H1 (cell line): ENCODE measurements at regions not wholly inside any gene's neighbourhood (a gene's known extent, or its start where the extent isn't known, plus 50 kb on each side); places are given as distances from the start of the nearest gene placed in this dataset.

ENCODE experiments used
- CTCF ChIA-PET: fragments of 300-600 bp; sonication (Branson Sonifier 250); formaldehyde crosslinking; loops from one replicate; lab custom pipeline; 2021; ENCODE audit not compliant: partially characterized antibody; lab: Charles Lee
- POLR2A ChIA-PET: fragments of 300-600 bp; sonication (Branson Sonifier 250); formaldehyde crosslinking; loops from one replicate; lab custom pipeline; 2021; ENCODE audit warnings: inconsistent platforms; ENCODE audit not compliant: partially characterized antibody; lab: Charles Lee
- DNase-seq, 2 experiments: peaks; one replicate each; pipeline versions ENCODE4 v3.0.0 to v3.0.0-alpha.2; 2010 to 2022; ENCODE audit warnings: low spot score in 2 of 2, low read depth in 1 of 2, mixed read lengths in 1 of 2
- FAIRE-seq: peaks from 2 replicates; lab custom pipeline; 2011; peaks lifted over from hg19 to GRCh38; lab: Jason Lieb, UNC
- H2AFZ ChIP-seq: 2 replicates; pipeline ENCODE4 v1.8.1; 2012; ENCODE audit warnings: low read length, inconsistent platforms
- H2AK5ac ChIP-seq: 2 replicates; pipeline ENCODE4 v1.6.1; 2013; ENCODE audit warnings: low read depth, low read length
- H2BK120ac ChIP-seq: replicated peaks from 2 replicates; pipeline ENCODE3; 2013; ENCODE audit warnings: low read depth, low read length, inconsistent platforms
- H2BK12ac ChIP-seq: 2 replicates; pipeline ENCODE4 v1.6.1; 2013; ENCODE audit warnings: low read depth, low read length
- H2BK15ac ChIP-seq: 2 replicates; pipeline ENCODE4 v1.6.1; 2013; ENCODE audit warnings: low read length
- H2BK20ac ChIP-seq: 2 replicates; pipeline ENCODE4 v1.6.1; 2013; ENCODE audit warnings: low read length
- H2BK5ac ChIP-seq: 2 replicates; pipeline ENCODE4 v1.6.1; 2013; ENCODE audit warnings: low read depth, low read length
- H3K14ac ChIP-seq: 2 replicates; pipeline ENCODE4 v1.6.1; 2013; ENCODE audit warnings: inconsistent platforms; ENCODE audit not compliant: insufficient read length
- H3K18ac ChIP-seq: 2 replicates; pipeline ENCODE4 v1.6.1; 2013; ENCODE audit warnings: low read length; ENCODE audit errors: extremely low read depth
- H3K23ac ChIP-seq: 2 replicates; pipeline ENCODE4 v1.6.1; 2013; ENCODE audit warnings: inconsistent platforms; ENCODE audit not compliant: insufficient read length
- H3K23me2 ChIP-seq: 2 replicates; pipeline ENCODE4 v1.6.1; 2013; ENCODE audit warnings: low read depth, low read length
- H3K27ac ChIP-seq: 2 replicates; pipeline ENCODE4 v1.6.1; 2011; ENCODE audit warnings: low read depth, low read length, inconsistent platforms
- H3K27me3 ChIP-seq, 4 experiments: replicated peaks in 1 of 4; 1 replicate in 1 of 4; 2 replicates in 3 of 4; pipeline versions ENCODE4 v1.6.1 to v1.8.1; 2011 to 2013; ENCODE audit warnings: low read length in 3 of 4, mild to moderate bottlenecking in 3 of 4, inconsistent platforms in 2 of 4, mixed read lengths in 2 of 4, moderate library complexity in 1 of 4; ENCODE audit not compliant: control insufficient read depth in 3 of 4, insufficient read depth in 3 of 4; ENCODE audit errors: extremely low read depth in 1 of 4
- H3K36me3 ChIP-seq, 4 experiments: 2 replicates each; pipeline versions ENCODE4 v1.6.1 to v1.8.1; 2011 to 2013; ENCODE audit warnings: mild to moderate bottlenecking in 4 of 4, low read length in 3 of 4, moderate library complexity in 2 of 4, control low read depth in 1 of 4, inconsistent platforms in 1 of 4; ENCODE audit not compliant: insufficient read depth in 4 of 4, control insufficient read depth in 2 of 4
- H3K4ac ChIP-seq: replicated peaks from 2 replicates; pipeline ENCODE3; 2013; ENCODE audit warnings: low read length, low read depth, mixed read lengths, inconsistent platforms; ENCODE audit not compliant: insufficient read length
- H3K4me1 ChIP-seq, 4 experiments: replicated peaks in 1 of 4; 1 replicate in 1 of 4; 2 replicates in 3 of 4; pipeline versions ENCODE4 v1.6.1 to v1.8.1; 2011 to 2013; ENCODE audit warnings: low read length in 3 of 4, inconsistent platforms in 2 of 4, mixed read lengths in 1 of 4; ENCODE audit not compliant: insufficient read depth in 4 of 4, control insufficient read depth in 3 of 4
- H3K4me2 ChIP-seq, 2 experiments: 2 replicates each; pipeline versions ENCODE4 v1.6.1 to v1.8.1; 2011 to 2013; ENCODE audit warnings: low read depth in 2 of 2, low read length in 2 of 2, control low read depth in 1 of 2, inconsistent platforms in 1 of 2, mild to moderate bottlenecking in 1 of 2; ENCODE audit not compliant: insufficient read depth in 1 of 2
- H3K4me3 ChIP-seq, 4 experiments: fragments of 200-600, 300-600 bp in 1 of 4; sonication (generic), shearing (Covaris generic), sonication (Bioruptor Twin) in 1 of 4; 2 replicates each; pipeline versions ENCODE4 v1.5.1 to v1.8.1; 2011 to 2016; ENCODE audit warnings: low read length in 4 of 4, low read depth in 3 of 4, control low read depth in 2 of 4, inconsistent platforms in 2 of 4, mild to moderate bottlenecking in 2 of 4, mixed read lengths in 1 of 4, moderate library complexity in 1 of 4; ENCODE audit not compliant: insufficient read depth in 2 of 4; ENCODE audit errors: extremely low read depth in 1 of 4
- H3K56ac ChIP-seq: replicated peaks from 2 replicates; pipeline ENCODE3; 2013; ENCODE audit warnings: low read depth, mild to moderate bottlenecking, mixed read lengths, low read length, inconsistent platforms; ENCODE audit not compliant: insufficient read length
- H3K79me1 ChIP-seq: 2 replicates; pipeline ENCODE4 v1.6.1; 2013; ENCODE audit warnings: low read depth, low read length, control low read depth
- H3K79me2 ChIP-seq, 2 experiments: 2 replicates each; pipeline versions ENCODE4 v1.6.1 to v1.8.1; 2012 to 2013; ENCODE audit warnings: low read length in 2 of 2, mild to moderate bottlenecking in 2 of 2, inconsistent platforms in 1 of 2; ENCODE audit not compliant: insufficient read depth in 2 of 2, control insufficient read depth in 1 of 2
- H3K9ac ChIP-seq, 4 experiments: replicated peaks in 1 of 4; 1 replicate in 1 of 4; 2 replicates in 3 of 4; pipeline versions ENCODE4 v1.6.1 to v1.8.1; 2011 to 2013; ENCODE audit warnings: low read depth in 3 of 4, low read length in 3 of 4, control low read depth in 2 of 4, mild to moderate bottlenecking in 2 of 4, moderate library complexity in 2 of 4, inconsistent platforms in 1 of 4; ENCODE audit errors: extremely low read depth in 1 of 4
- H3K9me3 ChIP-seq, 2 experiments: 2 replicates each; pipeline versions ENCODE4 v1.6.1 to v1.8.1; 2012 to 2013; ENCODE audit warnings: mild to moderate bottlenecking in 2 of 2, moderate library complexity in 2 of 2, control low read depth in 1 of 2, inconsistent platforms in 1 of 2, low read depth in 1 of 2, low read length in 1 of 2, mixed read lengths in 1 of 2; ENCODE audit not compliant: insufficient read depth in 2 of 2
- H4K20me1 ChIP-seq, 2 experiments: replicated peaks in 1 of 2; 2 replicates each; pipeline versions ENCODE3 to v1.8.1; 2011 to 2013; ENCODE audit warnings: inconsistent platforms in 2 of 2, low read length in 2 of 2, mild to moderate bottlenecking in 1 of 2; ENCODE audit not compliant: insufficient read depth in 2 of 2, control insufficient read depth in 1 of 2
- H4K5ac ChIP-seq: 2 replicates; pipeline ENCODE4 v1.6.1; 2013; ENCODE audit warnings: low read length, low read depth, mixed read lengths, inconsistent platforms; ENCODE audit not compliant: insufficient read length
- H4K8ac ChIP-seq: 2 replicates; pipeline ENCODE4 v1.8.0; 2013; ENCODE audit warnings: mild to moderate bottlenecking, moderate library complexity, low read length, inconsistent platforms; ENCODE audit not compliant: insufficient read depth; ENCODE audit errors: extremely low read depth
- H4K91ac ChIP-seq: replicated peaks from 2 replicates; pipeline ENCODE3; 2013; ENCODE audit warnings: low read length, mixed read lengths, inconsistent platforms; ENCODE audit not compliant: insufficient read length
- ASH2L ChIP-seq: fragments of 200-600, 300-600 bp; sonication (generic); IDR thresholded peaks from one replicate; pipeline ENCODE4 v1.7.1; 2017; ENCODE audit warnings: low read length
- CTCF ChIP-seq, 3 experiments: IDR thresholded peaks; 1 replicate in 2 of 3; 2 replicates in 1 of 3; pipeline versions ENCODE4 v1.5.1 to v1.6.1; 2011; ENCODE audit warnings: low read length in 3 of 3, mild to moderate bottlenecking in 3 of 3, inconsistent platforms in 2 of 3, low read depth in 1 of 3, moderate library complexity in 1 of 3; ENCODE audit not compliant: insufficient read depth in 1 of 3; ENCODE audit errors: control extremely low read depth in 1 of 3
- E2F6 ChIP-seq: IDR thresholded peaks from 2 replicates; pipeline ENCODE4 v1.6.1; 2012; ENCODE audit warnings: inconsistent platforms
- EGR1 ChIP-seq: IDR thresholded peaks from 2 replicates; pipeline ENCODE4 v1.6.1; 2011; ENCODE audit warnings: low read depth, low read length, borderline replicate concordance
- GTF2F1 ChIP-seq: IDR thresholded peaks from 2 replicates; pipeline ENCODE4 v1.6.1; 2012; ENCODE audit warnings: low read depth, low read length, improper control_type of control experiment, borderline replicate concordance
- KDM5A ChIP-seq: fragments of 200-600 bp; IDR thresholded peaks from 2 replicates; pipeline ENCODE4 v1.7.1; 2012; ENCODE audit warnings: mild to moderate bottlenecking, low read length, inconsistent platforms, mixed read lengths
- NRF1 ChIP-seq: IDR thresholded peaks from 2 replicates; pipeline ENCODE4 v1.6.1; 2011; ENCODE audit warnings: mild to moderate bottlenecking, low read depth, low read length, improper control_type of control experiment
- RAD21 ChIP-seq, 2 experiments: IDR thresholded peaks in 1 of 2; conservative IDR thresholded peaks in 1 of 2; 2 replicates each; pipeline ENCODE4 v1.6.1; 2011; ENCODE audit warnings: low read depth in 2 of 2, low read length in 2 of 2, improper control_type of control experiment in 1 of 2, inconsistent platforms in 1 of 2, mild to moderate bottlenecking in 1 of 2, moderate library complexity in 1 of 2
- SAP30 ChIP-seq: fragments of 300-600 bp; sonication (generic); IDR thresholded peaks from 2 replicates; pipeline ENCODE4 v1.7.1; 2012; ENCODE audit warnings: low read length, moderate library complexity, mild to moderate bottlenecking, inconsistent platforms; ENCODE audit not compliant: insufficient read depth, insufficient replicate concordance
- TAF1 ChIP-seq: IDR thresholded peaks from 2 replicates; pipeline ENCODE4 v1.6.1; 2011; ENCODE audit warnings: mild to moderate bottlenecking, low read depth, low read length
- WGBS, 2 experiments: shearing (Covaris generic) in 1 of 2; methylation state at CpG; one replicate each; pipeline versions ENCODE4 v1.1.6 to v1.1.7; 2013 to 2015; ENCODE audit warnings: low lambda C conversion rate in 2 of 2, mixed read lengths in 2 of 2, inconsistent platforms in 1 of 2, low coverage in 1 of 2, missing lambda C conversion rate in 1 of 2; ENCODE audit not compliant: insufficient replicate concordance in 2 of 2, insufficient coverage in 1 of 2, insufficient read length in 1 of 2; ENCODE audit errors: extremely low coverage in 1 of 2, missing lambda C conversion rate in 1 of 2; 5-methylcytosine and 5-hydroxymethylcytosine counted together
- TF ChIP-seq, protein P1 (sequence below): IDR thresholded peaks from 2 replicates; pipeline ENCODE4 v1.6.1; 2011; ENCODE audit warnings: low read depth, mild to moderate bottlenecking, low read length; ENCODE audit not compliant: insufficient read depth

DNA sequence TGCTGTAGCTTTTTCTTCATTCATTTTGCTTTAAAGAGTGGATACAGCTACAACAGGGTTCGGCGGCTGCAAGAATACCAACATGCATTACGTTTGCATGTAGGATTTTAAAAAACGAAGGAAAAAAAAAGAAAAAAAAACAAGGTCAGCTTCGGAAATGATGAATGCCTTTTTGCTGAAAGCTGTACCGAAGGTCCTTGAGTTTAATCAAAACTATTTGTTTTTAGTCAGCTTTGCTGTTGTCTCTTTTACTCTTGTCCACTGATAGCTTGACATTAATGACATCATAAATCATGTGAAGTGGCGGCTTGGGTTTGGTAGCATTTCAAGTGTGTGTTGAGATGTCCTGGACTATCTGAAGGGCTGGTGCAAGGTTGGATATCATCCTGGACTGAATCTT, 779.1 kb downstream of the NR2F1-AS1 start:
- Histone ChIP-seq H2AK5ac (no peak overlapping the region), H2BK20ac (no peak overlapping the region), H3K36me3 (no peaks in the 10 kb centered on the region), H3K4me2 (no peak overlapping the region), H2BK120ac (no peak overlapping the region), H3K18ac (no peak overlapping the region), H3K4ac (no peak overlapping the region), H2BK5ac (no peak overlapping the region), H3K79me1 (no peaks in the 10 kb centered on the region), H3K56ac (no peak overlapping the region), H3K27ac (no peak overlapping the region), H3K4me3 (no peak overlapping the region), H4K91ac (no peak overlapping the region), H2BK15ac (no peak overlapping the region), H3K23me2 (no peaks in the 10 kb centered on the region), H3K79me2 (no peaks in the 10 kb centered on the region), H3K27me3 (no peaks in the 10 kb centered on the region), H3K4me1 (no peaks in the 10 kb centered on the region), H2BK12ac (no peak overlapping the region), H3K23ac (no peak overlapping the region), H3K9ac (no peak overlapping the region), H4K20me1 (no peaks in the 10 kb centered on the region), H2AFZ (no peak overlapping the region), H3K14ac (no peak overlapping the region), H3K9me3 (no peaks in the 10 kb centered on the region; a peak in 1 of 4 replicates), H4K5ac (no peak overlapping the region), H4K8ac (no peak overlapping the region)
- ChIA-PET CTCF (no interaction called here), POLR2A (no interaction called here)
- no peak for DNase-seq
- WGBS, 2 experiments = 92% methylated on average over 7 of the region's 7 CpGs; no CpG with 5 or more reads in 1 of the 2 experiments
- FAIRE-seq = no peak
- TF ChIP-seq E2F6 (no peak), NRF1 (no peak), SAP30 (no peak), GTF2F1 (no peak), TAF1 (no peak), RAD21 (IDR thresholded peaks at IDR 0.05 in 1 of 2, conservative IDR thresholded peaks at IDR 0.05 in 1 of 2; ENCODE audit: low read depth in 2 of 2, low read length in 2 of 2) (no peak), EGR1 (no peak), KDM5A (no peak), ASH2L (no peak), CTCF (IDR thresholded peaks at IDR 0.05; ENCODE audit: control extremely low read depth in 1 of 3, insufficient read depth in 1 of 3, low read depth in 1 of 3, low read length in 3 of 3) (no peak)
- TF ChIP-seq, protein P1, sequence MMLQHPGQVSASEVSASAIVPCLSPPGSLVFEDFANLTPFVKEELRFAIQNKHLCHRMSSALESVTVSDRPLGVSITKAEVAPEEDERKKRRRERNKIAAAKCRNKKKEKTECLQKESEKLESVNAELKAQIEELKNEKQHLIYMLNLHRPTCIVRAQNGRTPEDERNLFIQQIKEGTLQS = no peak
